NB4 (cell line): ENCODE measurements at regions not wholly inside any gene's neighbourhood (a gene's known extent, or its start where the extent isn't known, plus 50 kb on each side); places are given as distances from the start of the nearest gene placed in this dataset.

Source experiments
- DNase-seq: peaks from one replicate; pipeline ENCODE4 v3.0.0; 2010; ENCODE audit warnings: low read depth
- H3K4me3 ChIP-seq: one replicate; pipeline ENCODE4 v1.5.1; 2011; ENCODE audit warnings: mild to moderate bottlenecking, low read depth, low read length, moderate library complexity
- CTCF ChIP-seq: IDR thresholded peaks from one replicate; pipeline ENCODE4 v1.5.1; 2012; ENCODE audit warnings: low read depth, low read length
- MAX ChIP-seq: IDR thresholded peaks from 2 replicates; pipeline ENCODE4 v1.6.1; 2011; ENCODE audit warnings: low read depth, low read length
- MYC ChIP-seq: IDR thresholded peaks from 2 replicates; pipeline ENCODE4 v1.6.1; 2011; ENCODE audit warnings: low read depth, low read length
- POLR2A ChIP-seq: IDR thresholded peaks from 2 replicates; pipeline ENCODE4 v1.6.1; 2011; ENCODE audit warnings: mild to moderate bottlenecking; ENCODE audit not compliant: insufficient read length; ENCODE audit errors: extremely low read depth

- no peak for DNase-seq
Observed at GRCh38 chr15:53414167-53414566, 345.3 kb downstream of the WDR72 start.

GRCh38 chr15:53412542-53412941 is 346.9 kb downstream of the WDR72 start:
- TF ChIP-seq MAX: no peak
- TF ChIP-seq MYC: no peak
- TF ChIP-seq POLR2A: no peak
- no peak for TF ChIP-seq CTCF
- H3K4me3 ChIP-seq: no peak overlapping the region
- no peak for DNase-seq

More at GRCh38 chr15:53414167-53414566, 345.3 kb downstream of the WDR72 start:
- no peak overlapping the region for H3K4me3 ChIP-seq
- TF ChIP-seq CTCF (no peak), MYC (no peak), POLR2A (no peak), MAX (no peak)

- no peak overlapping the region for H3K4me3 ChIP-seq
- DNase-seq: no peak
- TF ChIP-seq POLR2A (no peak), MAX (no peak), MYC (no peak), CTCF (no peak)
Observed at GRCh38 chr15:53404930-53405493, 354.5 kb downstream of the WDR72 start.

- DNase-seq: no peak
- TF ChIP-seq MYC (no peak), MAX (no peak)
- no peak overlapping the region for H3K4me3 ChIP-seq
Observed at GRCh38 chr15:53401503-53401902, 358.0 kb downstream of the WDR72 start.

GRCh38 chr15:53400986-53401385 is 358.5 kb downstream of the WDR72 start:
- no peak for TF ChIP-seq POLR2A
- TF ChIP-seq CTCF: no peak
- no peak for TF ChIP-seq MYC
- no peak for TF ChIP-seq MAX
- no peak for DNase-seq
- no peak overlapping the region for H3K4me3 ChIP-seq

GRCh38 chr15:53397041-53397616 is 362.3 kb downstream of the WDR72 start:
- TF ChIP-seq POLR2A: no peak
- TF ChIP-seq CTCF: no peak
- no peak for TF ChIP-seq MYC
- TF ChIP-seq MAX: no peak
- H3K4me3 ChIP-seq: no peak overlapping the region
- DNase-seq: no peak
